Thyroid gland (tissue), 4 donors: ENCODE measurements at regions not wholly inside any gene's neighbourhood (a gene's known extent, or its start where the extent isn't known, plus 50 kb on each side); places are given as distances from the start of the nearest gene placed in this dataset.

Experiments
- DNase-seq, 2 donors: peaks; one replicate each; pipeline ENCODE4 v3.0.0-alpha.2; 2019
- H3K27ac ChIP-seq, 3 donors: fragments of 200-600 bp; sonication (generic); 1 replicate in 2 of 3; 2 replicates in 1 of 3; pipeline ENCODE4 v1.5.1; 2016 to 2019; ENCODE audit warnings: mild to moderate bottlenecking in 1 of 3, moderate library complexity in 1 of 3
- H3K27me3 ChIP-seq: fragments of 200-600 bp; sonication (generic); one replicate; pipeline ENCODE4 v1.5.1; 2019
- H3K36me3 ChIP-seq, 2 donors: fragments of 200-600 bp; sonication (generic); one replicate each; pipeline ENCODE4 v1.5.1; 2016 to 2019
- H3K4me1 ChIP-seq, 2 donors: fragments of 200-600 bp; sonication (generic); one replicate each; pipeline ENCODE4 v1.5.1; 2017 to 2019
- H3K4me3 ChIP-seq, 3 donors: fragments of 200-600 bp; sonication (generic); replicated peaks in 1 of 3; 1 replicate in 2 of 3; 2 replicates in 1 of 3; pipeline ENCODE4 v1.5.1; 2016; ENCODE audit warnings: mild to moderate bottlenecking in 1 of 3
- H3K9me3 ChIP-seq: fragments of 200-600 bp; sonication (generic); one replicate; pipeline ENCODE4 v1.5.1; 2017
- POLR2A ChIP-seq, 2 donors: fragments of 450-650 bp; IDR thresholded peaks; one replicate each; pipeline ENCODE4 v1.6.1; 2017; ENCODE audit warnings: antibody characterized with exemption in 2 of 2, mild to moderate bottlenecking in 2 of 2, moderate library complexity in 1 of 2
- WGBS, 2 donors: methylation state at CpG; one replicate each; pipeline ENCODE4 v1.1.5; 2017; 5-methylcytosine and 5-hydroxymethylcytosine counted together
- intact Hi-C: fragments of 100-400 bp; cut with DNase I; formaldehyde crosslinking; loops from one replicate; pipeline ENCODE4 v1.15.1; 2023
- TF ChIP-seq, protein P1 (sequence below), 6 experiments: fragments of 200-600 bp in 3 of 6; fragments of 450-650 bp in 3 of 6; sonication (generic) in 3 of 6; IDR thresholded peaks; one replicate each; pipeline ENCODE4 v1.5.1; 2016 to 2019; ENCODE audit warnings: antibody characterized with exemption in 6 of 6, mild to moderate bottlenecking in 2 of 6, inconsistent platforms in 1 of 6, moderate library complexity in 1 of 6

DNA sequence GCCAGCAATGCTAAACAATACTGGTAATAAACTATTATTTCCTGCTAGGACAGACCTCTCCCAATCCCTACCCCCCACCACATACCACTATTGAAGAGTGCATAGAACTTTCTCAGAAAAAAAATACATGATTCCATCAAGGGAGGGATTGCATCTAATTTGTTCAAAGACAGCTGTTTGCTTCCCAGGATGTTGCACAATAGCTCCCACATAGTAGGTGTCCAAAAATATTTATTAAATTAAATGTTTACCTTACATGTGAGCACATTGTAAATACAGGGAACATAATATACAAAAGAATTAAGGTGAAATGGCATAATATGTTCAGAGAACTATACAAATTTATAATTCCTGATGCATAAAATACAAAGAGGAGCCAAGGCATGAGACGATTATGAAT lies 1111.8 kb upstream of the LCORL start:
- H3K27ac ChIP-seq = no peak overlapping the region
- no peak overlapping the region for H3K4me3 ChIP-seq
- intact Hi-C loops = no loop called here
- no peak for DNase-seq
- no peaks in the 10 kb centered on the region for H3K36me3 ChIP-seq
- WGBS, 2 donors = 82 to 91% methylated on average over 1 of the region's 1 CpG
- H3K4me1 ChIP-seq = no peaks in the 10 kb centered on the region
- TF ChIP-seq, protein P1, sequence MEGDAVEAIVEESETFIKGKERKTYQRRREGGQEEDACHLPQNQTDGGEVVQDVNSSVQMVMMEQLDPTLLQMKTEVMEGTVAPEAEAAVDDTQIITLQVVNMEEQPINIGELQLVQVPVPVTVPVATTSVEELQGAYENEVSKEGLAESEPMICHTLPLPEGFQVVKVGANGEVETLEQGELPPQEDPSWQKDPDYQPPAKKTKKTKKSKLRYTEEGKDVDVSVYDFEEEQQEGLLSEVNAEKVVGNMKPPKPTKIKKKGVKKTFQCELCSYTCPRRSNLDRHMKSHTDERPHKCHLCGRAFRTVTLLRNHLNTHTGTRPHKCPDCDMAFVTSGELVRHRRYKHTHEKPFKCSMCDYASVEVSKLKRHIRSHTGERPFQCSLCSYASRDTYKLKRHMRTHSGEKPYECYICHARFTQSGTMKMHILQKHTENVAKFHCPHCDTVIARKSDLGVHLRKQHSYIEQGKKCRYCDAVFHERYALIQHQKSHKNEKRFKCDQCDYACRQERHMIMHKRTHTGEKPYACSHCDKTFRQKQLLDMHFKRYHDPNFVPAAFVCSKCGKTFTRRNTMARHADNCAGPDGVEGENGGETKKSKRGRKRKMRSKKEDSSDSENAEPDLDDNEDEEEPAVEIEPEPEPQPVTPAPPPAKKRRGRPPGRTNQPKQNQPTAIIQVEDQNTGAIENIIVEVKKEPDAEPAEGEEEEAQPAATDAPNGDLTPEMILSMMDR (IDR thresholded peaks at IDR 0.05) = no peak
- no peak for TF ChIP-seq POLR2A (IDR thresholded peaks at IDR 0.05)
- H3K9me3 ChIP-seq = no peaks in the 10 kb centered on the region
- no peaks in the 10 kb centered on the region for H3K27me3 ChIP-seq

DNA sequence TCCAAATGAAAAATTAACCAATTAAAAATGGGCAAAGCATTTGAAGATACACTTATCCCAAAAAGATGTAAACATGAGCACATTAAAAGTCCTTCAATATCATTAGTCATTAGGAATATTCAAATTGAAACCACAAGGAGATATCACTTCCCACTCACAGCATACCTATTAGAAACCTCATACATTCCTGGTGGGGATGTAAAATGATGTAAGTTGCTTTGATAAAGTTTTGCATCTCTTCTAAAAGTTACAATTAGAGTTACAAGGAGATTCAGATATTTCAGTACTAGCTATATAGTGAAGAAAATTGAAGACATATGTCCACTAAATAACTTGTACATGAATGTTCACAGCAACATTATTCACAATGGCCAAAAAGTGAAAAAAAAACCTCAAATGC lies 1109.3 kb upstream of the LCORL start:
- no peaks in the 10 kb centered on the region for H3K4me1 ChIP-seq
- intact Hi-C loops = no loop called here
- no peak overlapping the region for H3K4me3 ChIP-seq

DNA sequence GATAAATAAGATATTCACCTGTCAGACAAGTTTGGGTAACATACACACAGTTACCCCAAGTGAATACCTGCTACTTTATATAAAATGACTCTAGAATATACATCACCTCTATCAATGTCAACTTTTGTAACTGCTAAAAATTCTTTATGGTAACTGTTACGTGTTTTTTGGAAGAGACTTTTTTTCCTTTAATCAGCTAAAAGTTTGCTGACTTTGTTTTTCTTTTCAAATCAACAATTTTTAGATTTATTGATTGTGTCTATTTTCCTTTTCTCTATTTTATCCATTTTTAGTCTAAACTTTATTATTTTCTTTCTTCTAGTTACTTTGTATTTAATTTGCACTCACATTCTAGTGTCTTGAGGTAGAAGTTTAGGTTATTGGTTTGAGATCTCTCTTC lies 1106.6 kb upstream of the LCORL start:
- intact Hi-C loops = no loop called here
- no peak overlapping the region for H3K4me3 ChIP-seq
- H3K36me3 ChIP-seq = no peaks in the 10 kb centered on the region
- H3K27ac ChIP-seq = no peak overlapping the region
- H3K4me1 ChIP-seq = no peaks in the 10 kb centered on the region
- no peaks in the 10 kb centered on the region for H3K27me3 ChIP-seq
- TF ChIP-seq, protein P1 (IDR thresholded peaks at IDR 0.05) = no peak
- no peak for TF ChIP-seq POLR2A (IDR thresholded peaks at IDR 0.05)
- H3K9me3 ChIP-seq = no peaks in the 10 kb centered on the region
- WGBS, 2 donors = 91 to 93% methylated on average over 1 of the region's 1 CpG
- DNase-seq = no peak

More for the DNA sequence above, 1109.3 kb upstream of the LCORL start:
- DNase-seq = no peak
- Histone ChIP-seq H3K27me3 (no peaks in the 10 kb centered on the region), H3K36me3 (no peaks in the 10 kb centered on the region), H3K27ac (no peak overlapping the region), H3K9me3 (no peaks in the 10 kb centered on the region)
- TF ChIP-seq, protein P1 (IDR thresholded peaks at IDR 0.05) = no peak
- no peak for TF ChIP-seq POLR2A (IDR thresholded peaks at IDR 0.05)

DNA sequence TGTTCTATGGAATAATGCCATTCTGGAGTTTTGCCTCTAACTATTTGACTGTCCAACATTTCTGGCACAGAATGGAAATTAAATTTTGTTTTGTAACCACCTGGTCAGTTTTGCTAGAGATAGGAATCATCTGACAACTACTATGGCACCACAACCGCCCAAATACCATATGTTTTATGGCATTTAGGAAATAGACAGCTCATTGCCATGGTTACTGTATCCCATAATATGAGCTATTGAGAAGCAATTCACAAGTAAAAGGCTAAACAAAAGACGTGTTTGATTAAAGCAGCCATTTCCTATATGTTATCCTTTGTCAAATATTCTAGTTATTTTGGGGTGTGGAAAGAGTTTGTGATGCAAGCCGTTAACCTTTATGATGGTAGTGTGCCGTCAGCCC lies 1105.3 kb upstream of the LCORL start:
- intact Hi-C loops = no loop called here
- Histone ChIP-seq H3K27ac (no peak overlapping the region), H3K27me3 (no peaks in the 10 kb centered on the region), H3K4me3 (no peak overlapping the region), H3K36me3 (no peaks in the 10 kb centered on the region), H3K4me1 (no peaks in the 10 kb centered on the region), H3K9me3 (no peaks in the 10 kb centered on the region)
- no peak for TF ChIP-seq POLR2A (IDR thresholded peaks at IDR 0.05)
- TF ChIP-seq, protein P1 (IDR thresholded peaks at IDR 0.05) = no peak
- no peak for DNase-seq
- WGBS, 2 donors = 90% methylated on average over 4 of the region's 4 CpGs

DNA sequence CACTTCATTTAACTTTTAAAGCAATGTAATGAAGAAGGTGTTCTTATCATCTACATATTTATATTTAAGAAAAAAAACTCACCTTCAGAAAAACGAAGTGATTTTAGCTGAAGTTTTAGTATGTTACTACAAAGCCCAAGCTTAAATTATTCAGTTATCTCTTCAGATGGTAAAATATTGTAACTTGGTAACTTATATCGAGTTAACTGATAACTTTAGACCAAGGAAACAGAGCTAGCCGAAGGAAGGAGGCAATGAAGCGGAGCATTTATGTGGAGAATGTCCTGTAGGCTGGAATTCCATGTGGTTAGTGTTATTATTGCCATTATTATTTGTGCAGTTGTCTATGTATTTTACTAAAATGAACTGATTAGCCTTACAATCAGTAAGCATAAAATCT lies 1102.1 kb upstream of the LCORL start:
- Histone ChIP-seq H3K4me1 (no peaks in the 10 kb centered on the region), H3K36me3 (no peaks in the 10 kb centered on the region), H3K27me3 (no peaks in the 10 kb centered on the region), H3K9me3 (no peaks in the 10 kb centered on the region), H3K27ac (no peak overlapping the region), H3K4me3 (no peak overlapping the region)
- TF ChIP-seq POLR2A (IDR thresholded peaks at IDR 0.05) = no peak
- TF ChIP-seq, protein P1 (IDR thresholded peaks at IDR 0.05) = no peak
- DNase-seq = no peak
- 83 to 86% methylated on average over 4 of the region's 4 CpGs for WGBS, 2 donors
- intact Hi-C loops = no loop called here
